ENCODE measurements at regions not wholly inside any gene's neighbourhood (a gene's known extent, or its start where the extent isn't known, plus 50 kb on each side); places are given as distances from the start of the nearest gene placed in this dataset.
"Not testable (repeated sequence)": the region's sequence is repeated elsewhere in the genome, so short reads cannot be mapped to it uniquely, and the experiment has no call there.

DNA sequence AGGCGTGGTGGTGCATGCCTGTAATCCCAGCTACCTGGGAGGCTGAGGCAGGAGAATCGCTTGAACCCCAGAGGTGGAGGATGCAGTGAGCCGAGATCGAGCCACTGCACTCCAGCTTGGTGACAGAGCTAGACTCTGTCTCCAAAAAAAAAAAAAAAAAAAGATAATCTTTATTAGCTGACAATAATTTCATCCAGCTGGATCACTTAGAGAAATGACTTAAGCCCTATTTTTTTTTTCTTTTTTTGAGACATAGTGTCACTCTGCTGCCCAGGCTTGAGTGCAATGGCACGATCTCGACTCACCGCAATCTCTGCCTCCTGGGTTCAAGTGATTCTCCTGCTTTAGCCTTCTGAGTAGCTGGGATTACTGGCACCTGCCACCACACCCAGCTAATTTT is 51.6 kb upstream of the MAP4K4 start:
- DNase-seq (ENCODE audit: low spot score in 2 of 2); H3K4me3 Mint-ChIP-seq; ATAC-seq (replicated peaks; ENCODE audit: extremely low read depth, poor library complexity, severe bottlenecking); H3K36me3 Mint-ChIP-seq (ENCODE audit: insufficient read depth); H3K9me3 Mint-ChIP-seq; H3K4me1 Mint-ChIP-seq; H3K27me3 Mint-ChIP-seq; H3K27ac Mint-ChIP-seq (ENCODE audit: low read depth): not testable (repeated sequence)

DNA sequence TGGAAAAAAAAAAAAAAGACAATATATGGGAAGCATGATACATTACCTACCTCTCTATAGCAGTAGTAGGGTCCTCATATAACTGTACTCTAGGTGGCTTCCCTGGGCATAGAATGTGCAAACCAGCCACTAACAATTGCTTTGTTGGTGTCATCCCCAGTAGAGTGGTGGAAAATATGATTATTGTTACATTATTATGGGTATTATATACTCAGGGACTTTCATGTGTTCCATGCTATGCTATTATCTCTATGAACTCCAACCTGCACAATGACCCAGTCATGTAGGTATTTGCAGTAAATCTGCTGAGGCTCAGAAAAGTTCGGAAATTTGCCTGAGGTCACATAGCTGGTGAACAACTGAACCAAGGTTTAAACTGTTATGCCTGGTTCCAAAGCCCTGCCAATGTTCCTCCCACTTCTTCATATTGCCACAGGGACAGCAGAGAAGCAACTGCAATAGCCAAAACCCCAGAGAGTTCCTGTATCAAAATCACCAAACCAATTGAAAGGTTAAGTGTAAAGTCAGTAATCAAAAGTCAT is 52.6 kb upstream of the MAP4K4 start:
- Mint-ChIP-seq H3K4me1 (no peaks in the 10 kb centered on the region), H3K27me3 (no peaks in the 10 kb centered on the region), H3K36me3 (ENCODE audit: insufficient read depth) (no peaks in the 10 kb centered on the region), H3K4me3 (no peak overlapping the region), H3K27ac (ENCODE audit: low read depth) (no peak overlapping the region), H3K9me3 (no peaks in the 10 kb centered on the region)
- DNase-seq (ENCODE audit: low spot score in 2 of 2) (no peak), ATAC-seq (replicated peaks; ENCODE audit: extremely low read depth, poor library complexity, severe bottlenecking) (no peak)

DNA sequence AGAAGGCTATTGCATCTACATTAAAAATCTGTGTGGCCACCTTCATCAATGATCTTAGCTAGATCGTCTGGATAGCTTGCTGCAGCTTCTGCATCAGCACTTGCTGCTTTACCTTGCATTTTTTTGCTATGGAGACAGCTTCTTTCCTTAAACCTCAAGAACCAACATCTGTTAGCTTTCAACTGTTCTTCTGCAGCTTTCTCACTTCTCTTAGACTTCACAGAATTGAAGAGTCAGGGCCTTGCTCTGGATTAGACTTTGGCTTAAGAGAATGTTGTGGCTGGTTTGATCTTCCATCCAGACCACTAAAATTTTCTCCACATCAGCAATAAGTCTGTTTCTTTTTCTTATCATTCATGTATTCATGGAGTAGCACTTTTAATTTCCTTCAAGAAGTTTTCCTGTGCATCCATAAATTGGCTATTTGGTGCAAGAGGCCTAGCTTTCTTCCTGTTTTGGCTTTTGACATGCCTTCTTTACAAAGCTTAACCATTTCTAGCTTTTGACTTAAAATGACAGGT is 54.4 kb upstream of the MAP4K4 start:
- H3K27me3 Mint-ChIP-seq: no peaks in the 10 kb centered on the region
- H3K9me3 Mint-ChIP-seq: no peaks in the 10 kb centered on the region
- no peaks in the 10 kb centered on the region for H3K36me3 Mint-ChIP-seq (ENCODE audit: insufficient read depth)
- no peak overlapping the region for H3K4me3 Mint-ChIP-seq
- ATAC-seq (replicated peaks; ENCODE audit: extremely low read depth, poor library complexity, severe bottlenecking) (no peak), DNase-seq (ENCODE audit: low spot score in 2 of 2) (no peak)
- no peaks in the 10 kb centered on the region for H3K4me1 Mint-ChIP-seq
- no peak overlapping the region for H3K27ac Mint-ChIP-seq (ENCODE audit: low read depth)

DNA sequence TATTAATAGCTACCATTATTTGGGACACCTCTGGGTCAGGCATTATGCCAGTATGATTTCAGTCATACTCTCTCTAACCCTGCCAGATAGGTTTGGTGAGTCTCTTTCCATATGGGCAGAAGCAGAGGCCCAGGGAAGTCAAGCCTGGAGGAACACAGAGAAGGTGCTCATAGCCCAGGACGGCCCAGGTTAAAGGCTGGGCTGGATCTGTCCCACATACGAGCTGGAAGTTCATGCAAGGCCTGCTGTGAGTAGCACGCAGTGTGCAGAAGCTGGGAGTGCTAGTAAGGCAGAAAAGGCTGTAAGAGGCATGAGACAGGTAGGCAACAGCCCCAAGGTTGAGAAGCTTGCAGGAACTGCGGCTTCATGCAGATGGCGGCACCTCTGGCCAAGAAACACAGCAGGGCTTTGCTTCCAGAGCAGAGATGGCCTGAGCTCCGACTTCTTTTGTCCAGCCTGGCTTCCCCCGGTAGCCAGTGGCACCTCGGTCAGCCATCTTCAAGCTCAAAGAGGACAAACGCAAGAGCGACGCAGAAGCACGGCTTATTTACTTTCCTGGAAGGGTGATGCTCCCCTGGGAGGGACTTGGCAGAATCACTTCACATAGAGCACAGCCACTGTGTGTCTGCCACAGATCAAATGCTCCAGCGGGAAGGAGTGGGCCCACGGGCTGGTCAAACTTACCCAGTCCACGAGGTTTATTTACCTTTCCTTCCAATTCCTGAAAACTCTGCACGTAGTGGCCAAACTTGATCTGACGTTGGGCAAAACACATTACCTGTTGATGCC is 58.5 kb upstream of the MAP4K4 start:
- no peaks in the 10 kb centered on the region for H3K36me3 Mint-ChIP-seq (ENCODE audit: insufficient read depth)
- H3K4me3 Mint-ChIP-seq: no peak overlapping the region
- H3K27me3 Mint-ChIP-seq: no peaks in the 10 kb centered on the region
- no peaks in the 10 kb centered on the region for H3K4me1 Mint-ChIP-seq
- H3K9me3 Mint-ChIP-seq: no peaks in the 10 kb centered on the region
- DNase-seq (ENCODE audit: low spot score in 2 of 2): no peak
- ATAC-seq (replicated peaks; ENCODE audit: extremely low read depth, poor library complexity, severe bottlenecking): no peak
- H3K27ac Mint-ChIP-seq (ENCODE audit: low read depth): no peak overlapping the region

DNA sequence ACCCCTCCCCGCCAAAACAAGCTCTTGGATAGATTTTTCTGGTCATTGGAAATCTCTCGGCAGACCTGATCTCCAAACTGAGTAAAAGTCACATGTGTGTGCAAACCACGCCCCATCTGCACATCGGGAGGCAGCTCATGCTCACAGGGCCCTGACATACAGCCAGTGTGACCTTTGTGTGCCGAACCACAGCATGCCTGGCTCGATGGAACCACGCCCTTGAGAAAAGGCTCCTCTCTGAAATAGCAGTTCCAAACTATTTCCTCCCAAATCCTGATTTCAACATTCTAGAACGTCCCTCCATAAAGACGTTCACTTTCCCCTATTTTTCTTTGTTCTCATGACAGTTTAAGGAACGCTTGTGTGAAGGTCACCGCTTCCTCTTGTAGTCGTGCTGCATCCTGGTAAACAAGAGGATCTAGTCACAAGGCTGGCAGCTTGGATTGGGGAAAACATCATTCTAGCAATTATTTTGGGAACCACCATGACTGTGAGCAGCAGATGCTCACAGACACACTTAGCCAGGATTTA is 59.3 kb upstream of the MAP4K4 start:
- Mint-ChIP-seq H3K36me3 (ENCODE audit: insufficient read depth) (no peaks in the 10 kb centered on the region), H3K27ac (ENCODE audit: low read depth) (no peak overlapping the region), H3K4me1 (no peaks in the 10 kb centered on the region), H3K27me3 (no peaks in the 10 kb centered on the region), H3K9me3 (no peaks in the 10 kb centered on the region), H3K4me3 (no peak overlapping the region)
- DNase-seq (ENCODE audit: low spot score in 2 of 2): no peak
- ATAC-seq (replicated peaks; ENCODE audit: extremely low read depth, poor library complexity, severe bottlenecking): no peak

DNA sequence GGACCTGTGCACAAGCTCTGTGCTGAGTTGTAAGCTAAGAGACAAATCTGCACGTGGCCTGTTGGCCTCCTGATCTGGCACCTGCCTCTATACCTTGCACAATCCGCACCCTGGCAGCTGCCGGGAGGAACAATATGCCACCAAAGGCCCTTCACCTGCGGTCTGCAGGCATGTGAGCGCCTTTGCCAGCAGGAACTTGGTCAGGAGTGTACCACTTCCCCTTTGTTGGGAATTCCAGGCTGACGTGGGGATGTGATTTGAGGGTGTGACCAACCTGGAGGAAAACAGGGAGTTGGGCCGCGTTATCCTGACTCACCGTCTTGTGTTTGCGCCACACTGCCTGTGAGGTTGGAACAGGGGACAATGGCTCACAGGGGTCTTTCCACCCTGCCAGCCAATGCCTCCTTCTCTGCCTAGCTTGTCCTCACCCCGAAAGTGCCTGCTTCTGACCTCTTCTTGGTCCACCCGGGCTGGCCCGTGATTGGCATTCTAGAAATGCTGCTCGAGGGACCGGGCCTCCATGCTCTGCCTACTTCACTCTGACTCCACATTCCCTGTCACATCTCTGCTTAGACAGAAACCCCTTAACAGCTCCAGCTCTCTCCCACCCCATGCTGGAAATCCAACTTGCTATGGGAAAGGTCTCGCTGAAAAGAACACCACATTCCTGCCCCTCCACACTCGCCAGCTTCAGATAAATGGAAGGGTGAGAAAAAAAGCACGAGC is 67.1 kb upstream of the MAP4K4 start:
- peaks cover 2% of the 10 kb centered on the region for H3K36me3 Mint-ChIP-seq (ENCODE audit: insufficient read depth)
- H3K4me1 Mint-ChIP-seq: peaks cover 3% of the 10 kb centered on the region
- no peaks in the 10 kb centered on the region for H3K9me3 Mint-ChIP-seq
- peak overlapping the region; percentile 44 for H3K27ac Mint-ChIP-seq (ENCODE audit: low read depth)
- DNase-seq (ENCODE audit: low spot score in 2 of 2) (no peak), ATAC-seq (replicated peaks; ENCODE audit: extremely low read depth, poor library complexity, severe bottlenecking) (no peak)
- H3K27me3 Mint-ChIP-seq: no peaks in the 10 kb centered on the region
- no peak overlapping the region for H3K4me3 Mint-ChIP-seq

DNA sequence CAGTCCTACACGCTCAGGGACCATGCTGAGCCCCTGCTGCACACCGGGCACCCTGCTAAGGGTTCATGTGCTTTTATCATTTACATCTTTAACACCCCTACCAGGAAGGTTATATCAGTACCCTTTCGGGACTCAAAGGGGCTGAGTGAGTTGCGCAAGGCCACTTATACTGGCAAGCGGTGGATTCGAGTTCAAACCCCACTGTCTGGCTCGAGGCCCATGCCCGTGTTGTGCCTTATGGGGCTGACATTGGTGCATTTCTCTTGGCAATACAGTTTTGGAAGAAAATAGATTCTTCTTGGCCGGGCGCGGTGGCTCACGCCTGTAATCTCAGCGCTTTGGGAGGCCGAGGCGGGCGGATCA is 69.5 kb upstream of the MAP4K4 start:
- ATAC-seq (replicated peaks; ENCODE audit: extremely low read depth, poor library complexity, severe bottlenecking): no peak
- no peaks in the 10 kb centered on the region for H3K27me3 Mint-ChIP-seq

DNA sequence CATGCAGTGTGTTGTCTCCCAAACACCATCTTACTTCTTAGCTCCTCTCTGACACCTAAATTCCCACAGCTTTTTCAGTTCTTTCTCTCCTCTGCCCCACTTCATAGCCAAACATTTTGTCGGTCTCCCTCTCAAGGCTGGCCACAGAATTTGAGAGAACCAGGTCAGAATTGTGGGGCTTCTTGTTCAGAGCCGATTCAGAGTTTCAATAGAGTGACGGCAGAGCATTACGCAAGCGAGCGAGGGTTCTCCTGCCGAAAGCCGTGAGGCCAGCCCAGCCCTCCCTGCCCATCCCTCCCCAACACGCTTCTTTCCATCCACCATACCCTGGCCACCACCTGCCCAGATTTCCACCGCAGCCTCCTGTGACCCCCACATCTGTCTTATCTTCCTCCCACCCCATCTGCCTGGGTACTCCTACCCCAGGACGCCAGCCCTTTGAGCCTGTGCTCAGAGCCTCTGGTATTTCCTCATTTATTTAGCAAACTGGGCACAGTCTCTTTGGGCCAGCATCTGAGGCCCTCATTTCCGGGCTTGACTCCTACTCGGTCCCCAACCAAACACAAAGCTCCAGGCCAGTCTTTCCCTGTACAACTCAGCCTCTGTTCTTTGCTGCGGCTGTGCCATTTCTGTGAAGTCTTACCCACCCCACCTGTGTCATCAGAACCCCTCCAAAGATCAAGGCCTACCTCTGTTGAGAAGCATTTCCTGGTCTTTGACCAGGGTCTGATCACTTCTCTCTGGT is 70.0 kb upstream of the MAP4K4 start:
- Mint-ChIP-seq H3K27ac (ENCODE audit: low read depth) (no peak overlapping the region), H3K27me3 (no peaks in the 10 kb centered on the region), H3K4me3 (no peak overlapping the region), H3K9me3 (no peaks in the 10 kb centered on the region), H3K4me1 (peaks cover 18% of the 10 kb centered on the region), H3K36me3 (ENCODE audit: insufficient read depth) (peaks cover 2% of the 10 kb centered on the region)
- DNase-seq (ENCODE audit: low spot score in 2 of 2) (no peak), ATAC-seq (replicated peaks; ENCODE audit: extremely low read depth, poor library complexity, severe bottlenecking) (no peak)

More for the DNA sequence above, 69.5 kb upstream of the MAP4K4 start:
- H3K27ac Mint-ChIP-seq (ENCODE audit: low read depth): no peak overlapping the region
- peaks cover 13% of the 10 kb centered on the region for H3K4me1 Mint-ChIP-seq
- H3K4me3 Mint-ChIP-seq: no peak overlapping the region
- H3K9me3 Mint-ChIP-seq: no peaks in the 10 kb centered on the region
- H3K36me3 Mint-ChIP-seq (ENCODE audit: insufficient read depth): peaks cover 2% of the 10 kb centered on the region
- no peak for DNase-seq (ENCODE audit: low spot score in 2 of 2)

DNA sequence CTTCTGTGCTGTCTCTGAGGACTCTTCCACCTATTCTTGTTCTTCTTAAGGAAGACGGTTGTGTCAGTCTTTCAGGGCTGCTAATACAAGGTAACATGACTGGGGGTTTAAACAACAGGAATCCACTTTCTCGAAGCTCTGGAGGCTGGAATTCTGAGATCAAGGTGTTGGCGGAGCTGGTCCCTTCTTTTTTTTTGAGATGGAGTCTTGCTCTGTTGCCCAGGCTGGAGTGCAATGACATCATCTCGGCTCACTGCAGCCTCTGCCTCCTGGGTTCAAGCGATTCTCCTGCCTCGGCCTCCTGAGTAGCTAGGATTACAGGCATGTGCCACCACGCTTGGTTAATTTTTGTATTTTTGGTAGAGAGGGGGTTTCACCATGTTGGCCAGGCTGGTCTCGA is 71.7 kb upstream of the MAP4K4 start:
- H3K36me3 Mint-ChIP-seq (ENCODE audit: insufficient read depth); DNase-seq (ENCODE audit: low spot score in 2 of 2); H3K27me3 Mint-ChIP-seq; ATAC-seq (replicated peaks; ENCODE audit: extremely low read depth, poor library complexity, severe bottlenecking); H3K4me3 Mint-ChIP-seq; H3K9me3 Mint-ChIP-seq: not testable (repeated sequence)
- Mint-ChIP-seq H3K27ac (ENCODE audit: low read depth) (peak overlapping the region; percentile 10), H3K4me1 (peaks cover 27% of the 10 kb centered on the region)

DNA sequence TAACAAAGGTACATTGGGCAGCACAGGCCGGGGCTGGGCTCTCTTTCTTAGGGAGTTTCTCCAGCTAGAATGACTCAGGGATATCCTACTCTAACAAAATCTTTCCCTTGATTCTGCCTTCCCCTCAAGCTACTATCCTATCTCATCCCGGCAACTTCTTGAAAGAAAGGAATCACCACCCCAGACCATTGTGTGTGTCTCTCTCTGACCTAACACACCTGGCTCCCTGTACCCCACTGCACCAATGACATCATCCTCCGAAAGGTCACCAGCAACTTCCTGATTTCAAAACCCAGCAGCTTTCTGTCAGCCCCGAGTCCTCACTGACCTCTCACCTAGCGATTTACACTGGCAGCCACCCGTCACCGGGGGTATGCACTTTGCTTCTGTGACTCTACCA is 72.1 kb upstream of the MAP4K4 start:
- no peak for DNase-seq (ENCODE audit: low spot score in 2 of 2)
- no peak for ATAC-seq (replicated peaks; ENCODE audit: extremely low read depth, poor library complexity, severe bottlenecking)
- Mint-ChIP-seq H3K36me3 (ENCODE audit: insufficient read depth) (peaks cover 2% of the 10 kb centered on the region), H3K27me3 (no peaks in the 10 kb centered on the region), H3K4me1 (peaks cover 27% of the 10 kb centered on the region), H3K27ac (ENCODE audit: low read depth) (peak overlapping the region; percentile 10), H3K9me3 (no peaks in the 10 kb centered on the region), H3K4me3 (no peak overlapping the region)

DNA sequence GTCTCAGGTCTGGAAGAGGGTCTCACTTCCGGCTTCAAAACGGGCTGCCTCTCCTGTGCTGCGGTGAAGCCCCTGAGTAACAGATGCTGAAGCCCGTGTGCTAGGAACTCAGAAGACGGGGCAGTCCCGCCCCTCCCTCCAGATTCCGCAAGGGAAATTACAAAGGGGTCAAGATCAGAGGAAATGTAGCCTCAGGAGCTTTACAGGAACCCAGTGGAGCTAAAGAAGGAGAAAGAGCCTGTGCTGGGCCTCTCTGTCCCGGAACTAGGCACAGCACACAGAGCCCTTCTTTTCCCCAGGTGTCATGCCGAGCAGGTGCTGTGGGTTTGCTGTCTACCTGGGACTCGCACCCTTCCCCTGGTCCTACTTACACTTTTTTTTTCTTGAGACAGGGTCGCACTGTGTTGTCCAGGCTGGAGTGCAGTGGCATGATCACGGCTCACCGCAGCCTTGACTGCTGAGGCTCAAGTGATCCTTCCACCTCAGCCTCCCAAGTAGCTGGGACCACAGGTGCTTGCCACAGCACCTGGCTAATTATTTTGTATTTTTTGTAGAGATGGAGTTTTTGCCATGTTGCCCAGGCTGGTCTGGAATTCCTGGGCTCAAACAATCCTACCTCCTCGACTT is 72.7 kb upstream of the MAP4K4 start:
- Mint-ChIP-seq H3K4me3 (no peak overlapping the region), H3K9me3 (no peaks in the 10 kb centered on the region), H3K27me3 (no peaks in the 10 kb centered on the region), H3K36me3 (ENCODE audit: insufficient read depth) (peaks cover 2% of the 10 kb centered on the region), H3K4me1 (peaks cover 27% of the 10 kb centered on the region), H3K27ac (ENCODE audit: low read depth) (no peak overlapping the region)
- no peak for DNase-seq (ENCODE audit: low spot score in 2 of 2)
- ATAC-seq (replicated peaks; ENCODE audit: extremely low read depth, poor library complexity, severe bottlenecking): no peak

DNA sequence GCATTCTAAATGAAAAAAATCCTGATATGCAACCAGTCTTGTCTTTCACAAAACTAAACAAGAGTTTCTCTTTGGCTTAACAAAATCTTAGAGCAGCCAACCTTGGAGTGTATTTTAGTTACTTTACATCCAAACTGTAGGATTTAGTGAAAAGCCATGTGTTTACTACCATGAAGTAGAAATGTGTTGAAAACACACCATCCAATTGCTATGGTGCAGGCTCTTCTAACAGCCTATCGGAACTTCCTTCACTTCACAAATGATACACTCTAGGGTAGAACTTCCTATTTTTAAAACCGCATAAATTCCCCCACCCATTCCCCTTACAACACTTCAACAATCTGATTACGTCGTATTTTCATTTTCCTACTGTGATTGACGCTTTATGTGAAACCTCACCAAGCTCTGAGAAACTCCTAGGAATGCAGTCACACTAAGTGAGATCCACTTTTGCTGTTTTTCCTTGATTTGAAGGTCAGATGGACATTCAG is 74.4 kb upstream of the MAP4K4 start:
- Mint-ChIP-seq H3K27me3 (no peaks in the 10 kb centered on the region), H3K27ac (ENCODE audit: low read depth) (peak overlapping the region; percentile 83), H3K9me3 (no peaks in the 10 kb centered on the region), H3K4me1 (peaks cover 27% of the 10 kb centered on the region), H3K4me3 (peak overlapping the region; percentile 64), H3K36me3 (ENCODE audit: insufficient read depth) (no peaks in the 10 kb centered on the region)
- no peak for DNase-seq (ENCODE audit: low spot score in 2 of 2)
- peak; percentile 86 for ATAC-seq (replicated peaks; ENCODE audit: extremely low read depth, poor library complexity, severe bottlenecking)
